CD8-positive, alpha-beta memory T cell (primary cell): ENCODE measurements at regions not wholly inside any gene's neighbourhood (a gene's known extent, or its start where the extent isn't known, plus 50 kb on each side); places are given as distances from the start of the nearest gene placed in this dataset.

Experiments
- CTCF ChIA-PET: fragments of 350-600 bp; sonication (Branson Sonifier 250); formaldehyde crosslinking; loops from one replicate; lab custom pipeline; 2021; ENCODE audit warnings: antibody characterized with exemption; lab: Charles Lee
- POLR2A ChIA-PET: fragments of 350-600 bp; sonication (Branson Sonifier 250); formaldehyde crosslinking; loops from one replicate; lab custom pipeline; 2021; ENCODE audit warnings: antibody characterized with exemption; lab: Charles Lee
- DNase-seq, 5 donors: peaks; one replicate each; pipeline versions ENCODE4 v3.0.0 to v3.0.0-alpha.2; 2020 to 2022; ENCODE audit warnings: mixed read lengths in 1 of 5
- H3K27ac ChIP-seq: one replicate; pipeline ENCODE4 v1.7.0; 2013; ENCODE audit warnings: low read depth, mild to moderate bottlenecking, low read length, moderate library complexity
- H3K27me3 ChIP-seq: 2 replicates; pipeline ENCODE4 v1.7.0; 2013; ENCODE audit warnings: low read length, mild to moderate bottlenecking; ENCODE audit not compliant: insufficient read depth, poor library complexity, severe bottlenecking
- H3K36me3 ChIP-seq: 2 replicates; pipeline ENCODE4 v1.7.0; 2013; ENCODE audit warnings: mild to moderate bottlenecking, low read length, moderate library complexity; ENCODE audit not compliant: insufficient read depth
- H3K4me1 ChIP-seq: 2 replicates; pipeline ENCODE4 v1.7.0; 2013; ENCODE audit warnings: mild to moderate bottlenecking, low read length, moderate library complexity; ENCODE audit not compliant: insufficient read depth
- H3K4me3 ChIP-seq: 2 replicates; pipeline ENCODE4 v1.7.0; 2013; ENCODE audit warnings: mild to moderate bottlenecking, low read length
- H3K9me3 ChIP-seq: 2 replicates; pipeline ENCODE4 v1.7.0; 2013; ENCODE audit warnings: mild to moderate bottlenecking, low read length
- H3K27ac Mint-ChIP-seq, 8 donors: one replicate each; pipeline ENCODE4 v1.8.0; 2020 to 2021; ENCODE audit warnings: mixed read lengths in 8 of 8, mild to moderate bottlenecking in 6 of 8, inconsistent platforms in 3 of 8, moderate library complexity in 3 of 8
- H3K27me3 Mint-ChIP-seq, 2 donors: one replicate each; pipeline ENCODE4 v1.8.0; 2020 to 2021; ENCODE audit warnings: mixed read lengths in 2 of 2, mild to moderate bottlenecking in 1 of 2, moderate library complexity in 1 of 2
- H3K36me3 Mint-ChIP-seq, 3 donors: one replicate each; pipeline ENCODE4 v1.8.0; 2020 to 2021; ENCODE audit warnings: mixed read lengths in 3 of 3, inconsistent platforms in 1 of 3, mild to moderate bottlenecking in 1 of 3
- H3K4me1 Mint-ChIP-seq, 3 donors: one replicate each; pipeline ENCODE4 v1.8.0; 2020 to 2021; ENCODE audit warnings: mixed read lengths in 3 of 3, inconsistent platforms in 1 of 3, mild to moderate bottlenecking in 1 of 3
- H3K4me3 Mint-ChIP-seq, 7 donors: one replicate each; pipeline ENCODE4 v1.8.0; 2020 to 2021; ENCODE audit warnings: mixed read lengths in 7 of 7, mild to moderate bottlenecking in 6 of 7, moderate library complexity in 4 of 7, inconsistent platforms in 2 of 7
- H3K9me3 Mint-ChIP-seq, 5 donors: one replicate each; pipeline ENCODE4 v1.8.0; 2020 to 2022; ENCODE audit warnings: mixed read lengths in 5 of 5, mild to moderate bottlenecking in 3 of 5, moderate library complexity in 2 of 5, inconsistent platforms in 1 of 5

DNA sequence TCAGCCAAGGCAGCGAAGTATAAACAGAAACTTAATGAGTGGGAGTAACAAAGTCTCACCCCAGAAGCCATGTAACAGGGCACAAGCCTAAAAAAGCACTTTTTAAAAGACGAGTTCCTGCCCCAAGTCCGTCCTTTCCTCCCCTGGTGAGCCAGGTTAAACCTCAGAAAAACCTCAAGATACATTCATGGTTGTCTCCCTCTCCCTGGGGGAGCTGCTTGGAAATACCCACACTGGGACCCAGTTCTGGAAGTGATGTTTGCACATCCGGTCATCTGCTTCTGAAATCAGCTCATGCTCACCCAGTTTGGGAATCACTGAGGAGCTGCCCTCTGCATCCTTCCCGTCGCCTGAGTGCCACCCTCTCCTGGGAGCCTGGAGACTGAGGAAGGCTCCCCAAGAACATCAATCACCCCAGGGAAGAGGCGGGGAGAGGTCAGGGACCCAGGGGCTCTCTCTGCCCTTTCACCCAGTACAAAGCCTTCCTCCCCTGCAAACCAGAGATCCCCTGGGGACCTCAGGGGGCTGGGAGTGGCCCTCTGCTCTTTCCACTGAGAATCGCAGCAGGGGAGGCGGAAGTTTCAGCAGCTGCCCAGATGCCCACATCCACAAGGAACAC, 150.6 kb upstream of the AGAP1 start:
- POLR2A ChIA-PET = no interaction called here

DNA sequence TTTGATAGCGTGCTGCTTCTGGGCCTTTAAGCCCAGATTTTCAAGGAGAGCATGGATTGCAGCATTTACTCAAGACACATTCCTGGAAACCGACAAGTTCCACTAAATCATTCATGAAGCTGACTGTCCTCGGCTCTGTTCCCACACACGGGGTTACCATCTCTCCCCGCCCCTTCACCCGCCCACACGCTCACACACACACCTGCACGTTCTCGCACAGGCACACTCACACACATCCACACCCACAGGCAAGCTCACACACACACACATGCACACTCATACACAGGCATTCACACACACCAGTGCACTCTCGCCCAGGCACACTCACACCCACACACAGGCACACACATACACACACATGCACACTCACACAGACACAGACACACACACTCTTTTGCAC, 150.0 kb upstream of the AGAP1 start:
- Mint-ChIP-seq H3K9me3 (peaks cover 0 to 4% (median 1%) of the 10 kb centered on the region in 5 donors), H3K36me3 (no peaks in the 10 kb centered on the region), H3K4me1 (no peaks in the 10 kb centered on the region), H3K4me3 (no peak overlapping the region), H3K27ac (no peak overlapping the region), H3K27me3 (peaks cover 10 to 18% of the 10 kb centered on the region in 2 donors)
- ChIA-PET CTCF (no interaction called here), POLR2A (no interaction called here)
- Histone ChIP-seq H3K27ac (no peak overlapping the region), H3K36me3 (no peaks in the 10 kb centered on the region), H3K4me3 (no peak overlapping the region), H3K4me1 (no peaks in the 10 kb centered on the region), H3K27me3 (no peaks in the 10 kb centered on the region), H3K9me3 (no peaks in the 10 kb centered on the region)
- DNase-seq = no peak

More for the DNA sequence above, 150.6 kb upstream of the AGAP1 start:
- no peaks in the 10 kb centered on the region for H3K36me3 Mint-ChIP-seq
- no peaks in the 10 kb centered on the region for H3K4me1 ChIP-seq
- no peaks in the 10 kb centered on the region for H3K27me3 ChIP-seq
- H3K9me3 Mint-ChIP-seq = peaks cover 0 to 6% (median 5%) of the 10 kb centered on the region in 5 donors
- no peak overlapping the region for H3K4me3 Mint-ChIP-seq
- H3K9me3 ChIP-seq = no peaks in the 10 kb centered on the region
- H3K36me3 ChIP-seq = no peaks in the 10 kb centered on the region
- no peaks in the 10 kb centered on the region for H3K4me1 Mint-ChIP-seq
- no peak for DNase-seq
- H3K27ac Mint-ChIP-seq = no peak overlapping the region
- H3K4me3 ChIP-seq = no peak overlapping the region
- H3K27ac ChIP-seq = no peak overlapping the region
- H3K27me3 Mint-ChIP-seq = peaks cover 10 to 18% of the 10 kb centered on the region in 2 donors
- CTCF ChIA-PET = no interaction called here

DNA sequence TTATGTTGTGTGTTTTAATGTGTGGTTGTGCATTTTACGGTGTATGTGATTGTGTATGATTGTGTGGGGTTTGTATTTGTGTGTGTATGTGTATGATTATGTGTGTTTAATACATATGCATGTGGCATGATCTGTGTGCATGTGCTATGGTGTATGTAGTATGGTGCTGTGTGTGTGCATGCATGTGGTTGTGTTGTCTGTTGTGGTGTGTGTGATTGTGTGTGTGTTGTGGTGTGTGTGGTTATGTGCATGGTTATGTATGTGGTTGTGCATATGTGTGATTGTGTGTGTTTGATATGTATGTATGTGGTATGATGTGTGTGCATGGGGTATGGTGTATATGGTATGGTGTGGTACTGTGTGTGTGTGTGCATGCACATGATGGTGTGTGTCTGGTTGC, 148.1 kb upstream of the AGAP1 start:
- H3K9me3 Mint-ChIP-seq = peaks cover 0 to 4% (median 0%) of the 10 kb centered on the region in 5 donors
- no peak overlapping the region for H3K27ac Mint-ChIP-seq

DNA sequence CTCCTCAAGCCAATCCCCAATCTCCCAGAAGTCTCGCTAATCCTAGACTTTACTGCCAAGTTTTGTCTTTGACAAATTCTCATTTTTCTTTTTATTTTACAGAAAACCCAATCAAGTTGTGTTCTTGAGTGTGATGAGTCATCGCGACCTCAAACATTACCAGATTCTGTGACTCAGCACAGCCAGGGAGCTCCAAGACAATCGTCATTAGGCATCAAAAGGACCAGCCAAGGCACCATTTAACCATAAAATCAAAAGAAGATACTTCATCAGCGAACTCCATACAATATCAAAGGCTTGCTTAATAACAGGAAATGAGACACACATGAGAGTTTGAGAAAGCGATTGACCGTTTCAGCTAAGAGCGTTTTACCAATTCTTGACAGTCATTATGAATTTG, 146.2 kb upstream of the AGAP1 start:
- Histone ChIP-seq H3K4me3 (no peak overlapping the region), H3K27me3 (no peaks in the 10 kb centered on the region), H3K27ac (no peak overlapping the region), H3K36me3 (no peaks in the 10 kb centered on the region), H3K9me3 (no peaks in the 10 kb centered on the region), H3K4me1 (no peaks in the 10 kb centered on the region)
- CTCF ChIA-PET = interaction anchor here (1.0 kb wide), 1 partner anchor 9 kb away, joined by 5 read pairs; no protein-coding TSS in a partner anchor
- no peak overlapping the region for H3K4me3 Mint-ChIP-seq
- H3K4me1 Mint-ChIP-seq = no peaks in the 10 kb centered on the region
- H3K9me3 Mint-ChIP-seq = peaks cover 0 to 4% (median 0%) of the 10 kb centered on the region in 5 donors
- H3K27ac Mint-ChIP-seq = no peak overlapping the region
- no peak for DNase-seq
- H3K27me3 Mint-ChIP-seq = peaks cover 14 to 29% of the 10 kb centered on the region in 2 donors
- POLR2A ChIA-PET = no interaction called here
- H3K36me3 Mint-ChIP-seq = no peaks in the 10 kb centered on the region

More for the DNA sequence above, 148.1 kb upstream of the AGAP1 start:
- H3K4me1 Mint-ChIP-seq = no peaks in the 10 kb centered on the region
- H3K27me3 ChIP-seq = no peaks in the 10 kb centered on the region
- H3K27ac ChIP-seq = no peak overlapping the region
- no peaks in the 10 kb centered on the region for H3K4me1 ChIP-seq
- no peak overlapping the region for H3K4me3 Mint-ChIP-seq
- H3K36me3 ChIP-seq = no peaks in the 10 kb centered on the region
- DNase-seq = no peak
- no peaks in the 10 kb centered on the region for H3K9me3 ChIP-seq
- H3K36me3 Mint-ChIP-seq = no peaks in the 10 kb centered on the region
- H3K27me3 Mint-ChIP-seq = peaks cover 14 to 29% of the 10 kb centered on the region in 2 donors
- no peak overlapping the region for H3K4me3 ChIP-seq
- POLR2A ChIA-PET = no interaction called here
- CTCF ChIA-PET = no interaction called here

DNA sequence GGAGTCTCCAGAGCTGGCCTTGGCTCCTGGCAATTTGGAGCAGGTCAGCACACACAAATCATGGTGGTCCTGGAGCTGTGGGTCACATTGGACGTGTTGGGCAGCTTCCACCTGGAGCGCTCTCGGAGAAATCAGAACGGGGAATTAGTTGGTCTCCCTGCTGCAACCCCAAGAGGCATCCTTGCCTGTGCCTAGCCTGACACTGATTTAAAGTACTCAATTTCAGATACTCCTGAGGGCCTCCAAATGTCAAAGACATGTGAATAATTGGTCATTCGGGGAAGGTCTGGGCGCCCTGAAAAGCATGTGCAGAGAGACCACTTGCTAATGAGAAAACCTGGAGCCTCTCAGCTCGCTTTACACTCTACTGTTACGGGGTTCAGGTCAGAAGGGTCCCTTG, 145.5 kb upstream of the AGAP1 start:
- Histone ChIP-seq H3K27me3 (no peaks in the 10 kb centered on the region), H3K4me1 (no peaks in the 10 kb centered on the region), H3K36me3 (no peaks in the 10 kb centered on the region), H3K4me3 (no peak overlapping the region), H3K27ac (no peak overlapping the region), H3K9me3 (no peaks in the 10 kb centered on the region)
- no peaks in the 10 kb centered on the region for H3K36me3 Mint-ChIP-seq
- no peaks in the 10 kb centered on the region for H3K4me1 Mint-ChIP-seq
- peaks cover 0 to 4% (median 0%) of the 10 kb centered on the region in 5 donors for H3K9me3 Mint-ChIP-seq
- no peak overlapping the region for H3K4me3 Mint-ChIP-seq
- no peak for DNase-seq
- no peak overlapping the region for H3K27ac Mint-ChIP-seq
- ChIA-PET CTCF (interaction anchor here (1.0 kb wide), 1 partner anchor 8 kb away, joined by 5 read pairs; no protein-coding TSS in a partner anchor), POLR2A (no interaction called here)
- H3K27me3 Mint-ChIP-seq = peaks cover 15 to 29% of the 10 kb centered on the region in 2 donors

DNA sequence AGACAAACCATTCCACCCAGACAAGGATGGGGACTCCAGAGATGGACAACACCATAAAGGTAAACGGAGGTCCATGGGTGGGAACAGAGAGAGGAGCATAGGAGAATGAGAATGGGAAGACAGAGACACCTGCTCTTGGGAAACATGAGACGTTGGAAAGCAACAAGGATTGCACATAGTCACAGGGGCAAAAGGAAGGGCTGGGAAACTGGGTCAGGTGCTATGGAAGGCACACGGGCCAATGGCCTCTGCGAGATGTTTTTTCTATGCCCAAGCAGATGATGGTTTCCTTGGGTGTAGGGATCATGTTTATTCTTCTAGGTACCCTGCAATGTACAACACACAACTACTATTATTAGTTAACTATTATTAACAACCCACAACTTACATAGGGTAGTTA, 143.6 kb upstream of the AGAP1 start:
- H3K36me3 ChIP-seq = no peaks in the 10 kb centered on the region
- Mint-ChIP-seq H3K9me3 (peaks cover 0 to 4% (median 0%) of the 10 kb centered on the region in 5 donors), H3K4me1 (no peaks in the 10 kb centered on the region), H3K4me3 (no peak overlapping the region), H3K36me3 (no peaks in the 10 kb centered on the region), H3K27ac (no peak overlapping the region), H3K27me3 (peaks cover 15 to 29% of the 10 kb centered on the region in 2 donors)
- no peak overlapping the region for H3K27ac ChIP-seq
- H3K9me3 ChIP-seq = no peaks in the 10 kb centered on the region
- H3K4me1 ChIP-seq = no peaks in the 10 kb centered on the region
- DNase-seq = no peak
- POLR2A ChIA-PET = no interaction called here
- H3K27me3 ChIP-seq = no peaks in the 10 kb centered on the region
- no peak overlapping the region for H3K4me3 ChIP-seq
- CTCF ChIA-PET = interaction anchor here (0.5 kb wide), 1 partner anchor 67 kb away, joined by 3 read pairs; no protein-coding TSS in a partner anchor

DNA sequence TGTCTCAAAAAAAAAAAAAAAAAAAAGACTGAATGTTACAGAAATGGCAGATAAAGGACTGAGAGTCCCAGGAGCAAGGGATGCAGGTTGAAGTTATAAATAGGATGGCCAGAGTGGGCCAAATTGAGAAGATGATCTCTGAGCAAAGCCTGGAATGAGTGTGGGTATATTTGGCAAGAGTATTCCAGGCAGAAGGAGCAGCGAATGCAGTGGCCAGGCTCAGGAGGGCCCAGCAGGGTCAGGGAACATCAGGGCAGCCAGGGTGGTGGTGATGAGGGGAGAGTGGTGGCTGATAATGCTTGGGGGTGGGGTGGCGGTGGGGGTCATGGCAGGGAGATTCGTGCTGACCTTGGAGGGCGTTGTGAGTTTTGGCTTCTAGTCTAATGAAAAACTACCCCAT, 141.3 kb upstream of the AGAP1 start:
- no peak overlapping the region for H3K4me3 Mint-ChIP-seq

DNA sequence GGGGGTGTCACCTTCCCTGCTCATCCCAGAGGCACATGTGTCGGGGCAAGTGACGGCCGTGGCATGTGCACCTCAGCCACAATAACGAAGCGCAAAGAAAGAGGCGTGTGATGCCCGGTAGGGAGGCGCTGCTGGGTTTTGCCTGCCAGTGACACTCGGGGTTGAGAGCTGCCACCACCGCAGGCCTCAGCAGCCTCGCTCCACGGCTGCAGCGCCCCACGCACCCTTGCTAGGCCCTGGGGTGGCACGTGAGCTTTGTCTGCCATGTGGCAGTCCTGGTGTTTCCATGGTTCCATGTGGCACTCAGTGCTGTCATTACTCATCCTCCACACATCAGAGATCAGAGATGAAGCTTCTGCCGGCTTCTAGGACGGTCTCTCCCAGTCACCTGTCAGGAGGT, 136.0 kb upstream of the AGAP1 start:
- Mint-ChIP-seq H3K4me1 (no peaks in the 10 kb centered on the region), H3K36me3 (no peaks in the 10 kb centered on the region), H3K9me3 (no peaks in the 10 kb centered on the region), H3K27me3 (peaks cover 1 to 9% of the 10 kb centered on the region in 2 donors), H3K27ac (no peak overlapping the region), H3K4me3 (no peak overlapping the region)
- ChIA-PET CTCF (no interaction called here), POLR2A (no interaction called here)
- Histone ChIP-seq H3K36me3 (no peaks in the 10 kb centered on the region), H3K4me1 (no peaks in the 10 kb centered on the region), H3K27ac (no peak overlapping the region), H3K27me3 (no peaks in the 10 kb centered on the region), H3K4me3 (no peak overlapping the region), H3K9me3 (no peaks in the 10 kb centered on the region)
- no peak for DNase-seq

More for the DNA sequence above, 141.3 kb upstream of the AGAP1 start:
- ChIA-PET CTCF (no interaction called here), POLR2A (no interaction called here)
- Histone ChIP-seq H3K4me3 (no peak overlapping the region), H3K9me3 (no peaks in the 10 kb centered on the region), H3K27ac (no peak overlapping the region), H3K36me3 (no peaks in the 10 kb centered on the region), H3K27me3 (no peaks in the 10 kb centered on the region), H3K4me1 (no peaks in the 10 kb centered on the region)
- DNase-seq = no peak
- Mint-ChIP-seq H3K27me3 (peaks cover 10 to 21% of the 10 kb centered on the region in 2 donors), H3K9me3 (no peaks in the 10 kb centered on the region), H3K4me1 (no peaks in the 10 kb centered on the region), H3K36me3 (no peaks in the 10 kb centered on the region), H3K27ac (no peak overlapping the region)
